ENCODE measurements at regions not wholly inside any gene's neighbourhood (a gene's known extent, or its start where the extent isn't known, plus 50 kb on each side); places are given as distances from the start of the nearest gene placed in this dataset.
"Not testable (repeated sequence)": the region's sequence is repeated elsewhere in the genome, so short reads cannot be mapped to it uniquely, and the experiment has no call there.

GRCh38 chr9:99666571-99666970, 155.1 kb upstream of the NR4A3 start:
- Histone ChIP-seq H3K36me3 (ENCODE audit: insufficient read depth, low read length, poor library complexity, severe bottlenecking) (no peaks in the 10 kb centered on the region), H3K9me3 (ENCODE audit: low read depth, low read length, poor library complexity, severe bottlenecking) (no peaks in the 10 kb centered on the region), H3K27ac (ENCODE audit: low read depth, low read length, poor library complexity, severe bottlenecking) (no peak overlapping the region), H3K27me3 (replicated peaks; ENCODE audit: insufficient read depth, low read depth, low read length, poor library complexity) (no peaks in the 10 kb centered on the region), H3K4me1 (ENCODE audit: insufficient read depth, low read length, poor library complexity, severe bottlenecking) (no peaks in the 10 kb centered on the region), H3K4me3 (ENCODE audit: low read depth, low read length, poor library complexity, severe bottlenecking) (no peak overlapping the region)
- ChIA-PET POLR2A (ENCODE audit: low non-redundant PET) (no interaction called here), CTCF (no interaction called here)
- DNase-seq (ENCODE audit: low spot score): no peak
- TF ChIP-seq CTCF (conservative IDR thresholded peaks at IDR 0.05; ENCODE audit: low read depth, low read length): no peak
- no peak for TF ChIP-seq EZH2 (IDR thresholded peaks at IDR 0.05; ENCODE audit: borderline replicate concordance, low read depth, low read length, poor library complexity, severe bottlenecking)
- BruUV-seq (replicated peaks): no TSS peak
- intact Hi-C loops (cut with micrococcal nuclease; ENCODE audit: unreplicated experiment): no loop called here

GRCh38 chr9:99670886-99671285, 150.8 kb upstream of the NR4A3 start:
- POLR2A ChIA-PET (ENCODE audit: low non-redundant PET); H3K9me3 ChIP-seq (ENCODE audit: low read depth, low read length, poor library complexity, severe bottlenecking); H3K27ac ChIP-seq (ENCODE audit: low read depth, low read length, poor library complexity, severe bottlenecking); BruUV-seq (replicated peaks); CTCF ChIA-PET; H3K4me3 ChIP-seq (ENCODE audit: low read depth, low read length, poor library complexity, severe bottlenecking); DNase-seq (ENCODE audit: low spot score); H3K36me3 ChIP-seq (ENCODE audit: insufficient read depth, low read length, poor library complexity, severe bottlenecking); H3K4me1 ChIP-seq (ENCODE audit: insufficient read depth, low read length, poor library complexity, severe bottlenecking); H3K27me3 ChIP-seq (replicated peaks; ENCODE audit: insufficient read depth, low read depth, low read length, poor library complexity); intact Hi-C loops (cut with micrococcal nuclease; ENCODE audit: unreplicated experiment): not testable (repeated sequence)

GRCh38 chr9:99677281-99677680, 144.4 kb upstream of the NR4A3 start:
- intact Hi-C loops (cut with micrococcal nuclease; ENCODE audit: unreplicated experiment): no loop called here
- H3K9me3 ChIP-seq (ENCODE audit: low read depth, low read length, poor library complexity, severe bottlenecking): no peaks in the 10 kb centered on the region
- H3K4me1 ChIP-seq (ENCODE audit: insufficient read depth, low read length, poor library complexity, severe bottlenecking): no peaks in the 10 kb centered on the region
- ChIA-PET POLR2A (ENCODE audit: low non-redundant PET) (no interaction called here), CTCF (no interaction called here)
- no TSS peak for BruUV-seq (replicated peaks)
- no peak overlapping the region for H3K4me3 ChIP-seq (ENCODE audit: low read depth, low read length, poor library complexity, severe bottlenecking)
- no peaks in the 10 kb centered on the region for H3K36me3 ChIP-seq (ENCODE audit: insufficient read depth, low read length, poor library complexity, severe bottlenecking)
- H3K27me3 ChIP-seq (replicated peaks; ENCODE audit: insufficient read depth, low read depth, low read length, poor library complexity): no peaks in the 10 kb centered on the region
- DNase-seq (ENCODE audit: low spot score): no peak
- H3K27ac ChIP-seq (ENCODE audit: low read depth, low read length, poor library complexity, severe bottlenecking): no peak overlapping the region
- no peak for TF ChIP-seq EZH2 (IDR thresholded peaks at IDR 0.05; ENCODE audit: borderline replicate concordance, low read depth, low read length, poor library complexity, severe bottlenecking)
- no peak for TF ChIP-seq CTCF (conservative IDR thresholded peaks at IDR 0.05; ENCODE audit: low read depth, low read length)

GRCh38 chr9:99678566-99678965, 143.1 kb upstream of the NR4A3 start:
- no peaks in the 10 kb centered on the region for H3K36me3 ChIP-seq (ENCODE audit: insufficient read depth, low read length, poor library complexity, severe bottlenecking)
- CTCF ChIA-PET: no interaction called here
- DNase-seq (ENCODE audit: low spot score): no peak
- no peak overlapping the region for H3K4me3 ChIP-seq (ENCODE audit: low read depth, low read length, poor library complexity, severe bottlenecking)
- no peaks in the 10 kb centered on the region for H3K4me1 ChIP-seq (ENCODE audit: insufficient read depth, low read length, poor library complexity, severe bottlenecking)
- intact Hi-C loops (cut with micrococcal nuclease; ENCODE audit: unreplicated experiment): no loop called here
- BruUV-seq (replicated peaks): no TSS peak
- POLR2A ChIA-PET (ENCODE audit: low non-redundant PET): no interaction called here
- no peak overlapping the region for H3K27ac ChIP-seq (ENCODE audit: low read depth, low read length, poor library complexity, severe bottlenecking)
- TF ChIP-seq EZH2 (IDR thresholded peaks at IDR 0.05; ENCODE audit: borderline replicate concordance, low read depth, low read length, poor library complexity, severe bottlenecking): no peak
- TF ChIP-seq CTCF (conservative IDR thresholded peaks at IDR 0.05; ENCODE audit: low read depth, low read length): no peak
- no peaks in the 10 kb centered on the region for H3K9me3 ChIP-seq (ENCODE audit: low read depth, low read length, poor library complexity, severe bottlenecking)
- no peaks in the 10 kb centered on the region for H3K27me3 ChIP-seq (replicated peaks; ENCODE audit: insufficient read depth, low read depth, low read length, poor library complexity)

Measured in A673 (cell line).